LNCAP (cell line): ENCODE measurements at regions not wholly inside any gene's neighbourhood (a gene's known extent, or its start where the extent isn't known, plus 50 kb on each side); places are given as distances from the start of the nearest gene placed in this dataset.

ENCODE experiments used
- CTCF ChIP-seq: fragments of 450-650 bp; IDR thresholded peaks from 2 replicates; pipeline ENCODE4 v1.5.1; 2017; ENCODE audit warnings: mild to moderate bottlenecking

- TF ChIP-seq CTCF, result no peak
These were observed 104.5 kb upstream of the MAML3 start for GRCh38 chr4:140258476-140258875.

- no peak for TF ChIP-seq CTCF
These were observed 103.7 kb upstream of the MAML3 start for GRCh38 chr4:140257461-140258305.

- no peak for TF ChIP-seq CTCF
These were observed 103.0 kb upstream of the MAML3 start for GRCh38 chr4:140256941-140257340.

GRCh38 chr4:140256335-140256734 lies 102.4 kb upstream of the MAML3 start:
- TF ChIP-seq CTCF, result no peak

GRCh38 chr4:140255927-140256326 lies 101.9 kb upstream of the MAML3 start:
- no peak for TF ChIP-seq CTCF

- TF ChIP-seq CTCF, result no peak
These were observed 101.5 kb upstream of the MAML3 start for GRCh38 chr4:140255467-140255866.

GRCh38 chr4:140254651-140255299 lies 100.8 kb upstream of the MAML3 start:
- no peak for TF ChIP-seq CTCF
